HEK293 (cell line): ENCODE measurements at regions not wholly inside any gene's neighbourhood (a gene's known extent, or its start where the extent isn't known, plus 50 kb on each side); places are given as distances from the start of the nearest gene placed in this dataset.

Experiments
- CTCF ChIP-seq: fragments of 450-650 bp; formaldehyde crosslinking; IDR thresholded peaks from 2 replicates; pipeline ENCODE4 v1.5.1; 2016; ENCODE audit warnings: missing biosample characterization, missing genetic modification characterization
- ELK4 ChIP-seq: IDR thresholded peaks from 2 replicates; pipeline ENCODE4 v1.6.1; 2011; ENCODE audit warnings: mild to moderate bottlenecking, low read depth, low read length, borderline replicate concordance
- KLF16 ChIP-seq: fragments of 450-650 bp; formaldehyde crosslinking; IDR thresholded peaks from 2 replicates; pipeline ENCODE4 v1.5.1; 2017; ENCODE audit warnings: missing biosample characterization, missing genetic modification characterization
- YY1 ChIP-seq: fragments of 450-650 bp; formaldehyde crosslinking; IDR thresholded peaks from 2 replicates; pipeline ENCODE4 v1.5.1; 2018; ENCODE audit warnings: missing biosample characterization, missing genetic modification characterization
- ZBTB11 ChIP-seq: fragments of 450-650 bp; formaldehyde crosslinking; conservative IDR thresholded peaks from 2 replicates; pipeline ENCODE4 v1.5.1; 2016; ENCODE audit warnings: low read depth, missing biosample characterization, missing genetic modification characterization
- ZNF121 ChIP-seq: fragments of 450-650 bp; formaldehyde crosslinking; IDR thresholded peaks from 2 replicates; pipeline ENCODE4 v1.5.1; 2016; ENCODE audit warnings: missing biosample characterization, missing genetic modification characterization
- ZNF202 ChIP-seq: fragments of 450-650 bp; formaldehyde crosslinking; IDR thresholded peaks from 2 replicates; pipeline ENCODE4 v1.5.1; 2016; ENCODE audit warnings: missing biosample characterization, missing genetic modification characterization, borderline replicate concordance
- ZNF324 ChIP-seq: fragments of 450-650 bp; formaldehyde crosslinking; IDR thresholded peaks from 2 replicates; pipeline ENCODE4 v1.5.1; 2016; ENCODE audit warnings: missing biosample characterization, missing genetic modification characterization
- ZNF530 ChIP-seq: fragments of 450-650 bp; formaldehyde crosslinking; IDR thresholded peaks from 2 replicates; pipeline ENCODE4 v1.5.1; 2016; ENCODE audit warnings: low read depth, missing biosample characterization, missing genetic modification characterization
- TF ChIP-seq, protein P1 (sequence below): fragments of 450-650 bp; formaldehyde crosslinking; IDR thresholded peaks from 2 replicates; pipeline ENCODE4 v1.5.1; 2016; ENCODE audit warnings: missing biosample characterization, missing genetic modification characterization, low read depth
- TF ChIP-seq, protein P2 (sequence below): fragments of 450-650 bp; IDR thresholded peaks from 2 replicates; pipeline ENCODE4 v1.5.1; 2018; ENCODE audit warnings: missing biosample characterization, mild to moderate bottlenecking, missing genetic modification characterization

- TF ChIP-seq YY1 (tag by site-specific recombination): no peak
- TF ChIP-seq CTCF: peak; percentile 45
- TF ChIP-seq ZNF530: no peak
- TF ChIP-seq, protein P1, sequence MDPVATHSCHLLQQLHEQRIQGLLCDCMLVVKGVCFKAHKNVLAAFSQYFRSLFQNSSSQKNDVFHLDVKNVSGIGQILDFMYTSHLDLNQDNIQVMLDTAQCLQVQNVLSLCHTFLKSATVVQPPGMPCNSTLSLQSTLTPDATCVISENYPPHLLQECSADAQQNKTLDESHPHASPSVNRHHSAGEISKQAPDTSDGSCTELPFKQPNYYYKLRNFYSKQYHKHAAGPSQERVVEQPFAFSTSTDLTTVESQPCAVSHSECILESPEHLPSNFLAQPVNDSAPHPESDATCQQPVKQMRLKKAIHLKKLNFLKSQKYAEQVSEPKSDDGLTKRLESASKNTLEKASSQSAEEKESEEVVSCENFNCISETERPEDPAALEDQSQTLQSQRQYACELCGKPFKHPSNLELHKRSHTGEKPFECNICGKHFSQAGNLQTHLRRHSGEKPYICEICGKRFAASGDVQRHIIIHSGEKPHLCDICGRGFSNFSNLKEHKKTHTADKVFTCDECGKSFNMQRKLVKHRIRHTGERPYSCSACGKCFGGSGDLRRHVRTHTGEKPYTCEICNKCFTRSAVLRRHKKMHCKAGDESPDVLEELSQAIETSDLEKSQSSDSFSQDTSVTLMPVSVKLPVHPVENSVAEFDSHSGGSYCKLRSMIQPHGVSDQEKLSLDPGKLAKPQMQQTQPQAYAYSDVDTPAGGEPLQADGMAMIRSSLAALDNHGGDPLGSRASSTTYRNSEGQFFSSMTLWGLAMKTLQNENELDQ (tag by site-specific recombination): no peak
- no peak for TF ChIP-seq ELK4
- TF ChIP-seq, protein P2, sequence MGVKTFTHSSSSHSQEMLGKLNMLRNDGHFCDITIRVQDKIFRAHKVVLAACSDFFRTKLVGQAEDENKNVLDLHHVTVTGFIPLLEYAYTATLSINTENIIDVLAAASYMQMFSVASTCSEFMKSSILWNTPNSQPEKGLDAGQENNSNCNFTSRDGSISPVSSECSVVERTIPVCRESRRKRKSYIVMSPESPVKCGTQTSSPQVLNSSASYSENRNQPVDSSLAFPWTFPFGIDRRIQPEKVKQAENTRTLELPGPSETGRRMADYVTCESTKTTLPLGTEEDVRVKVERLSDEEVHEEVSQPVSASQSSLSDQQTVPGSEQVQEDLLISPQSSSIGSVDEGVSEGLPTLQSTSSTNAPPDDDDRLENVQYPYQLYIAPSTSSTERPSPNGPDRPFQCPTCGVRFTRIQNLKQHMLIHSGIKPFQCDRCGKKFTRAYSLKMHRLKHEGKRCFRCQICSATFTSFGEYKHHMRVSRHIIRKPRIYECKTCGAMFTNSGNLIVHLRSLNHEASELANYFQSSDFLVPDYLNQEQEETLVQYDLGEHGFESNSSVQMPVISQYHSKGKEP (tag by site-specific recombination): no peak; the same call in 1 of the 2 replicates
- no peak for TF ChIP-seq ZNF202
- TF ChIP-seq ZNF121 (tag by site-specific recombination): no peak
- no peak for TF ChIP-seq ZNF324 (tag by site-specific recombination)
- TF ChIP-seq ZBTB11 (tag by site-specific recombination): no peak
- TF ChIP-seq KLF16 (tag by site-specific recombination): no peak
Observed at GRCh38 chr6:27161946-27162603, 85.4 kb upstream of the PRSS16 start.
